Right lobe of liver (tissue), 4 donors: ENCODE measurements at regions not wholly inside any gene's neighbourhood (a gene's known extent, or its start where the extent isn't known, plus 50 kb on each side); places are given as distances from the start of the nearest gene placed in this dataset.

ENCODE experiments used
- POLR2A ChIP-seq: fragments of 450-650 bp; IDR thresholded peaks from one replicate; pipeline ENCODE4 v1.6.1; 2017; ENCODE audit warnings: antibody characterized with exemption, mild to moderate bottlenecking
- TF ChIP-seq, protein P1 (sequence below), 4 donors: fragments of 200-600 bp in 3 of 4; fragments of 450-650 bp in 1 of 4; IDR thresholded peaks; one replicate each; pipeline versions ENCODE4 v1.5.1 to v1.8.0; 2016 to 2022; ENCODE audit warnings: antibody characterized with exemption in 4 of 4, mild to moderate bottlenecking in 2 of 4
- donor health status: DM: no; HTN: no; CAD: no.
- donor health status: DM: no; HTN: no; CAD: no.
- donor health status: DM: no; HTN: yes; CAD: no.

DNA sequence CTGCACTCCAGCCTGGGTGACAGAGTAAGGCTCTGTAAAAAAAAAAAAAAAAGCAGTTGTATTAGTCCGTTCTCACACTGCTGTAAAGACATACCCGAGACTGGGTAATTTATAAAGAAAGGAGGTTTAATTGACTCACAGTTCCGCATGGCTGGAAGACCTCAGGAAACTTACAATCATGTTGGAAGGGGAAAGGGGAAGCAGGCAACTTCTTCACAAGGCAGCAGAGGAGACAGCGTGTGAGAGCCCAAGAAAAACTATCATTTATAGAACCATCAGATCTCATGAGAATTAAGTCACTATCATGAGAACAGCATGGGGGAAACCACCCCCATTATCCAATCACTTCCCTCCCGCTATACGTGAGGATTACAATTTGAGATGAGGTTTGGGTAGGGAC lies 151.7 kb upstream of the NR5A2 start:
- TF ChIP-seq, protein P1, sequence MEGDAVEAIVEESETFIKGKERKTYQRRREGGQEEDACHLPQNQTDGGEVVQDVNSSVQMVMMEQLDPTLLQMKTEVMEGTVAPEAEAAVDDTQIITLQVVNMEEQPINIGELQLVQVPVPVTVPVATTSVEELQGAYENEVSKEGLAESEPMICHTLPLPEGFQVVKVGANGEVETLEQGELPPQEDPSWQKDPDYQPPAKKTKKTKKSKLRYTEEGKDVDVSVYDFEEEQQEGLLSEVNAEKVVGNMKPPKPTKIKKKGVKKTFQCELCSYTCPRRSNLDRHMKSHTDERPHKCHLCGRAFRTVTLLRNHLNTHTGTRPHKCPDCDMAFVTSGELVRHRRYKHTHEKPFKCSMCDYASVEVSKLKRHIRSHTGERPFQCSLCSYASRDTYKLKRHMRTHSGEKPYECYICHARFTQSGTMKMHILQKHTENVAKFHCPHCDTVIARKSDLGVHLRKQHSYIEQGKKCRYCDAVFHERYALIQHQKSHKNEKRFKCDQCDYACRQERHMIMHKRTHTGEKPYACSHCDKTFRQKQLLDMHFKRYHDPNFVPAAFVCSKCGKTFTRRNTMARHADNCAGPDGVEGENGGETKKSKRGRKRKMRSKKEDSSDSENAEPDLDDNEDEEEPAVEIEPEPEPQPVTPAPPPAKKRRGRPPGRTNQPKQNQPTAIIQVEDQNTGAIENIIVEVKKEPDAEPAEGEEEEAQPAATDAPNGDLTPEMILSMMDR (IDR thresholded peaks at IDR 0.05) = no peak
- no peak for TF ChIP-seq POLR2A
